Activated naive CD8-positive, alpha-beta T cell (primary cell): ENCODE measurements at regions not wholly inside any gene's neighbourhood (a gene's known extent, or its start where the extent isn't known, plus 50 kb on each side); places are given as distances from the start of the nearest gene placed in this dataset.

Experiments used
- H3K27ac Mint-ChIP-seq: one replicate; pipeline ENCODE4 v1.8.0; 2021; ENCODE audit warnings: mixed read lengths
- H3K27me3 Mint-ChIP-seq: one replicate; pipeline ENCODE4 v1.8.0; 2021; ENCODE audit warnings: mixed read lengths
- H3K36me3 Mint-ChIP-seq: one replicate; pipeline ENCODE4 v1.8.0; 2021; ENCODE audit warnings: mixed read lengths
- H3K4me1 Mint-ChIP-seq: one replicate; pipeline ENCODE4 v1.8.0; 2021; ENCODE audit warnings: low read depth, mixed read lengths
- H3K4me3 Mint-ChIP-seq: one replicate; pipeline ENCODE4 v1.8.0; 2021; ENCODE audit warnings: mild to moderate bottlenecking, mixed read lengths
- H3K9me3 Mint-ChIP-seq: one replicate; pipeline ENCODE4 v1.8.0; 2021; ENCODE audit warnings: low read depth, mixed read lengths

DNA sequence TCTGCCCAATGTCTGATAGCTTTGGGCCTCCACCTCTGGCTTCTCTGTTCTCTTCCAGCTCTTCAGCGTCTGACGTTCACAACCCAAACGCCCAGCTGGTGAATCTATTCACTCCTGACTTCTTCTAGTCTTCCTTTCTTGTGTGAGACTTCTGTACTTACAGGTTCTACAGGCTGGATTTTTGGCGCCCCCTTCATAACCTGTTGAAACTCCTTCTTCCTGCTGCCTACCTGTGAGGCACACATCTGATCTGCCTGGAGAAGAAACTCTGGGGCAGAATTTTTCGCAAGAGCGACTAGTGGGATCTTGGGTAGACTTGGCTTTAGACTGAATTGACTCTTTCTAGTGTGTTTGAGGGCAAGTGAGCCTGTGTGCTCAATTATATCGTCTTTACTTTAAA lies 249.3 kb downstream of the REEP3 start:
- H3K4me3 Mint-ChIP-seq = no peak overlapping the region
- H3K27me3 Mint-ChIP-seq = peaks cover 1% of the 10 kb centered on the region
- H3K9me3 Mint-ChIP-seq = no peaks in the 10 kb centered on the region
- H3K4me1 Mint-ChIP-seq = no peaks in the 10 kb centered on the region
- no peaks in the 10 kb centered on the region for H3K36me3 Mint-ChIP-seq
- no peak overlapping the region for H3K27ac Mint-ChIP-seq

DNA sequence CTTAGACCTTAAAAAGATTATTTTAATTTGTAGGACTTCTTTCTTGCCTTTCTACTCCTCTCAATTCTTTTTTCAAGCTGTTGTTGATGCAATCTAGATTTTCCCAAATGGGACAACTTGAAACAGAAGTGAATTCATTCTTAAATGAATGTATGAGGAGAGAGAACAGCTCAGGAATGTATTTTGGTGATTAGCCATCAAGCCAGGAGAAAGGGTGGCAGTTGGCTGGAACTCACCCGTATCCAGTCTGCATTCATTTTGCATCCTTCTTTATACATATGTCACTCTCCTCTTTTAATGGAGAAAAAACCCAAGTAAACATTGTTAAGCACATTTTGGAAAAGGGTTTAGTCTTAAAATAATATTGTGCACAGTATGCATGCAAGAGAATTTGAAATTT lies 251.3 kb downstream of the REEP3 start:
- Mint-ChIP-seq H3K27ac (no peak overlapping the region), H3K36me3 (no peaks in the 10 kb centered on the region), H3K4me1 (no peaks in the 10 kb centered on the region), H3K9me3 (no peaks in the 10 kb centered on the region), H3K4me3 (no peak overlapping the region), H3K27me3 (peaks cover 6% of the 10 kb centered on the region)

DNA sequence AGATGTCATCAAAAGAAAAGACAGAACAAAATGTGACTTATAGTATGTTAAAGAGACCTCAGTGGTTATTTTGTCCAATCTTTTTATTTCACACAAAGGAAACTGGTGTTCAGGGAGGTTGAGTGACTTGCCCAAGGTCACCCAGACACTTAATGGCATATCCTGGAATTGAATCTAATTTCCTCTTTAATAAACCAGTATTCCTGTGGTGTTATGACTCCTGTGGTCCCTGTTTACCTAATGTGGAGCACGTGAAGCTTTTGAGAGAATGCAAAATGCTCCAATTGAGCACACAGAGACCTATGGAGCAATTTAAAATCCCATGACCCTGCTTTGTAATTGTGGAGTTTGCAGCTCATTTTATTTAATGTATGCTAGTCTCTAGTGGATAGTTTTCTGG lies 251.9 kb downstream of the REEP3 start:
- H3K36me3 Mint-ChIP-seq = no peaks in the 10 kb centered on the region
- peaks cover 7% of the 10 kb centered on the region for H3K27me3 Mint-ChIP-seq
- H3K4me1 Mint-ChIP-seq = no peaks in the 10 kb centered on the region
- no peaks in the 10 kb centered on the region for H3K9me3 Mint-ChIP-seq
- H3K4me3 Mint-ChIP-seq = no peak overlapping the region
- no peak overlapping the region for H3K27ac Mint-ChIP-seq

DNA sequence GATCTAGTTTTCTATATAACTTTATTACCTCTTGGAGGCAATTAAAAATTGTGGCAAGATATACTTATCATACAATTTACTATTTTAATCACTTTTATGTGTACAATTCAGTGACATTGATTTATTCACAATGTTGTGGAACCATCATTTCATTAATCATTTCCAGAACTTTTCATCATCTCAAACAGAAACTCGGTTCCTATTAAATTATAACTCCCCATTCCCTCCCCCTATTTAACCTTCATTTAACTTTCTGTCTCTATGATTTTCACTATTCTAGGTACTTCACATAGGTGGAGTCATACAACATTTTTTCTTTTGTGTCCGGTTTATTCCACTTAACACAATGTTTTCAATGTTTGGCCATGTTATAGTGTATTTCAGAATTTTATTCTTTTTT lies 252.8 kb downstream of the REEP3 start:
- Mint-ChIP-seq H3K9me3 (no peaks in the 10 kb centered on the region), H3K4me3 (no peak overlapping the region), H3K27ac (no peak overlapping the region), H3K27me3 (peaks cover 13% of the 10 kb centered on the region), H3K4me1 (no peaks in the 10 kb centered on the region), H3K36me3 (no peaks in the 10 kb centered on the region)

DNA sequence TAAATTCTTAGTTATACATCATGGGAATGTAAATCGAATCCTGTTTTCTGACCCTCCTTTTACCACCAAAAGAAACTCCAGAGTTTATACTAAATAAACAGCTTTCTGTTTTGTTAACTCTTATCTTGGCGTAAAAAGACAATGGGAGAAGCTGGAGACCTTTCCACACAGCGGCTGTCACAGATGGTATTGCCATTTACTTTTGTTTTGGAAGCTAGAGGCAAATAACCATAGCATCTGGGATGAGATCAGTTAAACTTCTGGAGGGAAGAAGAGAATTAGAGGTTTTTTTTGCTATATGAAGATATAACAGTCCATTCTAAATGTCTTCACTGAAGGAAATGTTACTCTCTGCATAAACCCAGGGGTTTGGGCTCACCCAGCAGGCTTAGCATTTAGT lies 258.9 kb downstream of the REEP3 start:
- Mint-ChIP-seq H3K4me1 (no peaks in the 10 kb centered on the region), H3K4me3 (no peak overlapping the region), H3K36me3 (no peaks in the 10 kb centered on the region)

DNA sequence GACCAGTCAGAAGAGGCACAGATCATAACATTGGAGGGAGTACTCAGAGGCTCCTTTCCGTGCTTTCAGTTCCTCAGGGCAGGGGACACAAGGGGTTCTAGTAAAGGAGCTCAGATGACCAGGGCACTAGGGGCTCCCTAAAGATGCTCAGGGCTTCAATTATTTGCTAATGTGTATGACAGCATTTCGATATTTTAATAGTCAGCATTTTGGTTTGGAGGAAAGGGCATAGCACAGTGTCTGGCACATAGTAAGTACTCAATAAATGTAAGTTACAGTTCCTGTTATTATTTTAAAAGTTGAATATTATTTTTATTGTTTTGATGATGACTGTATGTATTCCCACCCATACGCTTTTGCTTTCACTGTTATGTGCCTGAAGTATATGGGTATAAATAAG lies 260.0 kb downstream of the REEP3 start:
- no peaks in the 10 kb centered on the region for H3K9me3 Mint-ChIP-seq
- no peaks in the 10 kb centered on the region for H3K36me3 Mint-ChIP-seq
- peaks cover 32% of the 10 kb centered on the region for H3K27me3 Mint-ChIP-seq
- H3K4me3 Mint-ChIP-seq = no peak overlapping the region
- no peaks in the 10 kb centered on the region for H3K4me1 Mint-ChIP-seq
- no peak overlapping the region for H3K27ac Mint-ChIP-seq

More for the DNA sequence above, 258.9 kb downstream of the REEP3 start:
- peaks cover 26% of the 10 kb centered on the region for H3K27me3 Mint-ChIP-seq
- no peaks in the 10 kb centered on the region for H3K9me3 Mint-ChIP-seq
- H3K27ac Mint-ChIP-seq = no peak overlapping the region

DNA sequence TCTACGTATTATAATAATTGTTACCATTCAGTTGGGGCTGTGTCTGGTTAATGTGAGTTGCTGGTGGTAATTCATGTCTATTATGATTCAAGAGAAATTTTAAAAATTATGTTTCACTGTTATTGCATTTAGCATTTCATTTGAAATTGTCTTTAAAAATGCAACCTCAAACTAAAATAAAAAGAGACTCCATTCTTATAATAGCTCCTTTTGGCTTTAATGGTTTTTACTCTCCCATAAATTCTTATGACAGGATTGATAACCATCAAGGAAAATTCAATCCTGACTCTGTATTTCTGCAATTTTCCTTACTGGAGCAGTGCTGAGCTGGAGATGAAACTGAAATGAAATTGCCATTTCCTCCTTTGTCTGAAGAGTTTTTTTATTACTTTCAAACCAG lies 262.7 kb downstream of the REEP3 start:
- Mint-ChIP-seq H3K4me1 (no peaks in the 10 kb centered on the region), H3K9me3 (no peaks in the 10 kb centered on the region), H3K4me3 (no peak overlapping the region), H3K27ac (no peak overlapping the region), H3K27me3 (peaks cover 21% of the 10 kb centered on the region), H3K36me3 (no peaks in the 10 kb centered on the region)

DNA sequence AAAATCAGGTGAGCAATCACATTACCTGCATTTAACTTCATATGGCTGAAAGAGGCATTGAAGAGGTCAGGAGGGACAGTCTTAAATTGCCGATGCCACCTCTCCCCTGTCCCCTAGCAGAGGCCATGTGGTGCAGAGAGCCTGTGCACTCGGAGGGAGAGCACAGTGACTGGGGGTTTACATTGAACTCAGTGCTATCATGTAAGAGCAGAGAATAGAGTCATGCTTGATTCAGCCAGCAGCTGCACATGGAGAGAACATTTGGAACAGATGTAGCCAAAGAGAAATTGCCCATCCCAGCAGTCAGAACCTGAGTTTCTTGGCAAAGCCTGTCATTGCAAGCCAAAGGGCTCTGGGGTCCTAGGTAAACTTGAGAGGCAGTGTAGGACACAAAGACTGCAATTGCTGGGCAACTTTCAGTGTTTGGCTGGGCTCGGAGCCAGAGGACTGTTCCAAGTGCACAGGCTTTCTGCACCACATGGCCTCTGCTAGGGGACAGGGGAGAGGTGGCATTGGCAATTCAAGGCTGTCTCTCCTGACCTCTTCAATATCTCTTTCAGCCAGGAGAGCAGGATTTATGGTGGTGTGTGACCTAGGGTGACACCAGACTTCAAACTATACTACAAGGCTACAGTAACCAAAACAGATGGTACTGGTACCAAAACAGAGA lies 267.1 kb downstream of the REEP3 start:
- H3K27ac Mint-ChIP-seq = no peak overlapping the region
- H3K4me3 Mint-ChIP-seq = no peak overlapping the region
- peaks cover 7% of the 10 kb centered on the region for H3K9me3 Mint-ChIP-seq
- peaks cover 7% of the 10 kb centered on the region for H3K27me3 Mint-ChIP-seq
- H3K4me1 Mint-ChIP-seq = no peaks in the 10 kb centered on the region
- H3K36me3 Mint-ChIP-seq = no peaks in the 10 kb centered on the region

DNA sequence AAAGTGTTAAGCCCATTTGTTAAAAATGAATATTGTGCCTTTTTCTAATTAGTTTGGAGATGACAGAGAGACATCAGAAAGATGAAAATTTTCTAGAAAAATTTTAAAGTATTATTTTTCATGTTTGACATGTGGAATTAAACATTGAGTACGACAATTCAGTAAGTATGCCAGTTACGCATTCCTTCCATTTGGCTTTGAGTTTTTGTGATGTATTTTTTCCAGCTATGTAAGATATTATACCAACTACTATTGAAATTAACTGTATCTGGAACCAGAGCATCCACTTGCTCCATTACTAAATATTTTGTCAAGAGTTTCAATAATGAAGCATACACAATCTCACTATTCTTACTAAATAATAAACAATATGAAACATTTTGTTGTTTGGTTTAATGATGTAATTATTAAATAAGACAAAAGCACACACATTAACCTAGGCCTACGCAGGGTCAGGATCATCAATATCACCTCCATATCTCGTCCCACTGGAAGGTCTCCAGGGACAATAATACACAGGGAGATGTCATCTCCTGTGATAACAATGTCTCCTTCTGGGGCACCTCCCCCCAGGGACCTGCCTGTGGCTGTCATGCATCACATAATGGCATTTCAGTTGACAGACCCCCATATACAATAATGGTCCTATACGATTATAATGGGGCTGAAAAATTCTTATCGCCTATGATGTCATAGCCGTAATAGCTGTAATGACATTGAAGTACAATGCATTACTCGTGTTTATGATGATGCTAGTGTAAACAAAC lies 274.1 kb downstream of the REEP3 start:
- Mint-ChIP-seq H3K9me3 (peaks cover 7% of the 10 kb centered on the region), H3K4me1 (peaks cover 3% of the 10 kb centered on the region), H3K4me3 (no peak overlapping the region), H3K27ac (no peak overlapping the region), H3K27me3 (peaks cover 4% of the 10 kb centered on the region), H3K36me3 (no peaks in the 10 kb centered on the region)

DNA sequence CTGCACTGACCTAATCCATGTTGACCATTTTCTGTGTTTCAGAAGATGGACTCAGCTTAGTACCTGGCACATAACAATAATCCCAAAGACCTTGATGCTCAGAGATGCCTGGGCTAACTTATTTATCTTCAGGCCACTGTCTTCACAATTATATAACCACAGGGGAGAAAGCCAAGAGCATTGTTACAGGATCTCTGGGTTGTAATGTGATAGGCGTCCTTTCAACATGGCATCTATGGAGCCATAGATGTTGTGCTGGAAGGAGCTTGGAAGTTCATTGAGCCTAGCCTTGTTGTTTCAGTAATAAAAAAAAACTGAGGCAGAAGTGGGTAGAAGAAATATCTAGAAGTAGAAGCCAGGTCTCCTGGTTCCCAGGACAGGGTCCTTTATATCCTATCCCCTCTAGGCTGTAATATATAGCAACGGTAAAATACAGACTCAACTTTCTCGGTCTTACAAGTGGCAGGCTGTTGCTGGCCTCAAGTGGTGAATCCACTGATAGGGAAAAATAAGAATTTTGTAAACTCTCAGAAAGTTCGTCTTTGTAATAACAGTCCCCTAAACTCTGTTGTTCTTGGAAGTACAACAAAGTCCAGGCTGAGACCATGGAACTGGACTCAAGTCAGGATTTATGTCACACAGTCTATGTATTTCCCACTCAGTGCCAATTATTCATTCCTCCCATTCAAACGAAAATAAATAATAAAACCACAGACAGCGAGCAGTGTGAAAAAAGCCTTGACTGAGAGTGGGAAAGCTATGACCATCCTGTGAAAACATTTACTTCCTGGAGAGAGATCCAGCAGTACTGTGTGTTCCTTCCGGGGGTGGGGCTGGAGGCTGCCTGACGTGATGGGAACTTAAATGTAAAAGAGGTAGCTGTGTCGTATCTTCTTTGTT lies 277.6 kb downstream of the REEP3 start:
- Mint-ChIP-seq H3K27me3 (peaks cover 4% of the 10 kb centered on the region), H3K36me3 (no peaks in the 10 kb centered on the region), H3K9me3 (no peaks in the 10 kb centered on the region), H3K4me3 (no peak overlapping the region), H3K27ac (no peak overlapping the region), H3K4me1 (peaks cover 3% of the 10 kb centered on the region)

DNA sequence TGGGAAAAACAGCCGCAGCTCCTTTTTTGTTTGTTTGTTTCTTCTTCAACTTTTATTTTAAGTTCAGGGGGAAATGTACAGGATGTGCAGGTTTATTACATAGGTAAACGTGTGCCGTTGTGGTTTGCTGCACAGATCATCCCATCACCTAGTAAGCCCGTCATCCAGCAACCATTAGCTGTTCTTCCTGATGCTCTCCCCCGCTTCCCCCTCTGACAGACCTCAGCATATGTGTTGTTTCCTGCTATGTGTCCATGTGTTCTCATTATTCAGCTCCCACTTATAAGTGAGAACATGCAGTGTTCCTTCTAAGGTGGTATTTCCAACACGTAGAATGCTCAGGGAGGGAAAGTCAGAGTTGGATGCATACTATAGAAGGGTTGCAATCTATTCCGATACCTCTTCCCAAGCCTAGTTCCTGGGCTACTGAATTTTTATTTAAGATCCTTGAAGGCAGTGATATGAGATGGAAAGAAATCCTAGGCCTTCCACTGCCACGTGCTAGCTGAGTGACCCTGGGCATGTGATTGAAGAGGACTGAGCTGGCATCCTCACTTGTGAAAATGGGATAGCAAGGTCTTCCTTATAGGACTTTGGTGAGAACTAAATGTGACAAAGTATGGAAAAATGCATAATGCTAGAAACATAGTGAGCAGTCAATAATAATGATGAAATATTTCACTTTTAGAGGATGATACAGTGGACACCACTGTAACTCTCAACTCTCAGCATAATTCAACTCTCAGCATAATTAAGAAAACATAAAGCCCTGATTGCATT lies 278.5 kb downstream of the REEP3 start:
- Mint-ChIP-seq H3K9me3 (no peaks in the 10 kb centered on the region), H3K4me1 (peaks cover 3% of the 10 kb centered on the region), H3K4me3 (no peak overlapping the region), H3K36me3 (no peaks in the 10 kb centered on the region), H3K27ac (no peak overlapping the region), H3K27me3 (peaks cover 2% of the 10 kb centered on the region)

DNA sequence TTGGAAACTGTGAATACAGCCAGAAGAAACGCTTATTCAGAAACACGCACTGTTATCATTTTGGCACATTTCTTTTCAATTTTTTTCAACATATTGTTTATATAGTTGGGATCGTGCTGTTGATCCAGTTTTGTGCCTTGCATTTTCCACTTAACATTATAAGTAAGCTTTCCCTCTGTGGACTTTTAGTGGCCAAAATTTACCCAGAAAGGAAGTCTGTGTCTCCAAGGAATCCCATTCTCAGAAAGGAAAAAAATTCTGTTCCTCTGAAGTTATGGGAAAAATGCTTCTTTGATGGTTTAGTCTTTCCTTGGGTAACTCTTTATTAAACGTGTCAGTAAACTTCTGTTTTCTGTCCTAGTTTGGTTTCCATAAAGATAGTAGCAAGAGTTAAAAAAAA lies 280.0 kb downstream of the REEP3 start:
- no peak overlapping the region for H3K4me3 Mint-ChIP-seq
- H3K36me3 Mint-ChIP-seq = no peaks in the 10 kb centered on the region
- peaks cover 3% of the 10 kb centered on the region for H3K4me1 Mint-ChIP-seq
- peaks cover 4% of the 10 kb centered on the region for H3K9me3 Mint-ChIP-seq
- no peak overlapping the region for H3K27ac Mint-ChIP-seq
- peaks cover 4% of the 10 kb centered on the region for H3K27me3 Mint-ChIP-seq

DNA sequence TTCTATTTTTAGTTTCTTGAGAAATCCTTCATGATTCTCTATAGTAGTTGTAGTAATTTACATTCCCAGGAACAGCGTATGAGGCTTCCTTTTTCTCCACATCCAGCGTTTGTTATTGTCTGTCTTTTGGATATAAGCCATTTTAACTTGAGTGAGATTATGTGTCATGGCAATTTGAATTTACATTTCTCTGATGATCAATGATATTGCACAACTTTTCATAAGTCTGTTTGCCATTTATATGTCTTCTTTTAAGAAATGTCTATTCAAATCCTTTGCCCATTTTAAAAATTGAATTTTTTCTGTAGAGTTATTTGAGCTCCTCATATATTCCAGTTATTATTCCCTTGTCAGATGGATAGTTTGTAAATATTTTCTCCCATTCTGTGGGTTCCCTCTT lies 285.1 kb downstream of the REEP3 start:
- Mint-ChIP-seq H3K4me1 (no peaks in the 10 kb centered on the region), H3K27me3 (peaks cover 4% of the 10 kb centered on the region), H3K27ac (no peak overlapping the region), H3K36me3 (no peaks in the 10 kb centered on the region), H3K4me3 (no peak overlapping the region), H3K9me3 (peaks cover 11% of the 10 kb centered on the region)

DNA sequence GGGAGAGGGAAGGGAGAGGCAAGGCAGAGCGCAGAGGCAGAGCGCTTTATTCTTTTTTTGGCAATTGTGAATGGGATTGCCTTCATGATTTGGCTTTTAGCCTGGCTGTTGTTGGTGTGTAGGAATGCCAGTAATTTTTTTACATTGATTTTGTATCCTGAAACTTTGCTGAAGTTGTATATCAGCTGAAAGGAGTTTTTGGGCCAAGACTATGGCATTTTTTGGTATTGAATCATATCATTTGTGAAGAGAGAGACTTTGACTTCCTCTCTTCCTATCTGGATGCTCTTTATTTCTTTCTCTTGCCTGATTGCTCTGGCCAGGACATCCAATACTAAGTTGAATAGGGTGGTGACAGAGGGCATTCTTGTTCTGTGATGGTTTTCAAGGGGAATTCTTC lies 291.3 kb downstream of the REEP3 start:
- H3K9me3 Mint-ChIP-seq = no peaks in the 10 kb centered on the region

More for the DNA sequence above, 291.3 kb downstream of the REEP3 start:
- no peaks in the 10 kb centered on the region for H3K36me3 Mint-ChIP-seq
- peaks cover 1% of the 10 kb centered on the region for H3K27me3 Mint-ChIP-seq
- no peak overlapping the region for H3K27ac Mint-ChIP-seq
- no peak overlapping the region for H3K4me3 Mint-ChIP-seq
- H3K4me1 Mint-ChIP-seq = no peaks in the 10 kb centered on the region
